ENCODE measurements at regions not wholly inside any gene's neighbourhood (a gene's known extent, or its start where the extent isn't known, plus 50 kb on each side); places are given as distances from the start of the nearest gene placed in this dataset.

DNA sequence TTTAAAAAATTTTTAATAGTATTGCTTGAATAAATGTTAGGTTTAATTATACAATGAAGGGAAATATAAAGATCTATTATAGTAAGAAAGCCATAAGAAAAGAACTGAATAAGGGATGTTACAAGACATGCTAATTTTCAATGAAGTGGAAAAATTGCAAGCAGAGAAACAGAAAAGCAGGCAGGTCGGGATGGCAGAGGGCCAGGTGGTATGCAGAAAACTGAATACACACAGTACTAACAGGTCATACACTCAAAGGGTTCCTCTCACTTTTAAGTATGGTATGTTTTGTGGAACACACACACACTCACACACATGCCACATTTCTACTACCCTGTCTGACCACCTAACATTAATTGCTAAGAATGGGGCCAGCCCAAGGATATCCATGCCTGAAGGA lies 76.7 kb upstream of the DTNA start:
- Histone ChIP-seq H3K9me3 (ENCODE audit: control insufficient read depth, insufficient read depth, low read length) (no peaks in the 10 kb centered on the region), H3K4me1 (ENCODE audit: control insufficient read depth, insufficient read depth, low read length) (no peaks in the 10 kb centered on the region), H3K36me3 (ENCODE audit: control insufficient read depth, insufficient read depth, low read length) (no peaks in the 10 kb centered on the region), H3K27ac (ENCODE audit: low read depth, low read length) (no peak overlapping the region), H3K27me3 (ENCODE audit: control insufficient read depth, insufficient read depth, low read length) (no peaks in the 10 kb centered on the region), H3K4me3 (ENCODE audit: low read depth, low read length) (no peak overlapping the region)
- no CpG with 5 or more reads among the region's 1 CpG for WGBS (ENCODE audit: insufficient coverage)
- DNase-seq (ENCODE audit: low read depth in 4 of 6, low spot score in 6 of 6), result no peak

DNA sequence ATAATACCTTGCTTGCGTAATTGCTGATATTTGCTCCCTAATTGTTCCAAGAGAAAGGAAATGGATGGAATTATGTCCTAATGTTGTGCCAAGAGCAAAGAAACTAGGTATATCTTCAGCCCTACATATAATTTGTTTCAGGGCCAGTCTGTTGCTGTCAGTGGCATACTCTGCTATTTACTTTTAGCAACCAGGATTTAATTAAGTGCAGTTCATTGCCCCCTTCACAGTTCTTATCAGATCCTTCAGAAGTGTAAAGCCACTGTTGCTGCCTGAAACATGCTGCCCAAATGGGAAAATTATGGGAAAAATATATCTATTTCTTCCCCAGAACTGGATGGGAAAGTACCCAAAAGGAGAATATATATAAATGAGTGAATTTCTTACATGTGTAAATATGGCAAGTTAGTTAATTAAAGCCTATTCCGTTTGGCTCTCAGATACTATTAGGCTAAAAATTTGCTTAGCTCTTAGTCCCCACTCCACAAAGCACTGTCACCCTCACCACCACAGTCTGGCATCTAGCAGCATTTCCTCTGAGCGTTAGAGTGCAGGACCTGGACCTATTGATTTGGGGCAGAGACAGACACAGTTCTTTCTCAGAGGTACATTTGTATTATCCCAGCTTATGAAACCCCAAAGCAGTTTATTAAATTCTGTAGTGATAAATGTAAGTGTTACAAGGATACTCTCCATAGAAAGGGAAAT lies 72.8 kb upstream of the DTNA start:
- Histone ChIP-seq H3K27me3 (ENCODE audit: control insufficient read depth, insufficient read depth, low read length) (no peaks in the 10 kb centered on the region), H3K4me1 (ENCODE audit: control insufficient read depth, insufficient read depth, low read length) (no peaks in the 10 kb centered on the region), H3K4me3 (ENCODE audit: low read depth, low read length) (no peak overlapping the region), H3K27ac (ENCODE audit: low read depth, low read length) (no peak overlapping the region), H3K36me3 (ENCODE audit: control insufficient read depth, insufficient read depth, low read length) (no peaks in the 10 kb centered on the region), H3K9me3 (ENCODE audit: control insufficient read depth, insufficient read depth, low read length) (no peaks in the 10 kb centered on the region)
- no peak for DNase-seq (ENCODE audit: low read depth in 4 of 6, low spot score in 6 of 6)
- WGBS (ENCODE audit: insufficient coverage), result 60% methylated on average over 1 of the region's 3 CpGs

DNA sequence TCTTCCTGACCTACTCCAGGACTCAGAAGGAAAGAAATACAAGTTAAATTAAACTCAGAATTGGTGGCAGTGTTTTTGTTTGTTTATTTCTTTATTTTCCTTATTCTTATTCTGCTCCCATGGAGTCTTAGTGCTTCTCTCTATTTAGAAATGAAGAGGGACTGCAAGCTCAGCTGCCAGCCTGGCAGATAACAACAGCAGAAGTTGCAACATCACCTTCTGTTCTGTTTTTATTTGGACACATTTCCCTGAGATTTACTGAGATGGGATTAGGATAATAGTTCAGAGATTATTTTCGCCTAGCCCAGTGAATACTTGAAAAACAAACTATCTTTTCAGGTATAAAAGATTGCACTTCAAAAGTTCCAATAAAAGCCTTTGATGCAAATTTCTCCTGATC lies 70.4 kb upstream of the DTNA start:
- Histone ChIP-seq H3K27ac (ENCODE audit: low read depth, low read length) (no peak overlapping the region), H3K4me1 (ENCODE audit: control insufficient read depth, insufficient read depth, low read length) (no peaks in the 10 kb centered on the region), H3K9me3 (ENCODE audit: control insufficient read depth, insufficient read depth, low read length) (no peaks in the 10 kb centered on the region), H3K27me3 (ENCODE audit: control insufficient read depth, insufficient read depth, low read length) (no peaks in the 10 kb centered on the region), H3K4me3 (ENCODE audit: low read depth, low read length) (no peak overlapping the region), H3K36me3 (ENCODE audit: control insufficient read depth, insufficient read depth, low read length) (no peaks in the 10 kb centered on the region)
- DNase-seq (ENCODE audit: low read depth in 4 of 6, low spot score in 6 of 6), result no peak
- no CpG with 5 or more reads among the region's 1 CpG for WGBS (ENCODE audit: insufficient coverage)

DNA sequence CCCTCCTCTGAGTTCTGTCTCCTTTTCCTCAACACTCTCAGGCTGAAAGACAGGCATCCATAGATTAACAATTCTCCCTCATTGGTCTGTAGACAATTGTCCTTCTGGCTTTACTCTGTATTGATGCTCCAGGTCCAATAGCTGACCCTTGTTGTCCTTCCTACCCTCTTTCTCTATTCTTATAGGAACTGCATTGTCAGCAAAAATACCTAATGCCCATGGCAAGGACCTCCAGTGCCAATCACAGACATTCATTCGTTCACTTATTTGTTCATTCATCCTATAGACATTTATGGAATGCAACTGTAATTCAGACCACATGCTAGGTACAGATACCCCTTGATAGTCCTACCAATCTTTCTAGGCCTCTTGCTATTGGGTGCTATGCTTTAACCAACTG lies 69.8 kb upstream of the DTNA start:
- Histone ChIP-seq H3K27ac (ENCODE audit: low read depth, low read length) (no peak overlapping the region), H3K4me3 (ENCODE audit: low read depth, low read length) (no peak overlapping the region), H3K36me3 (ENCODE audit: control insufficient read depth, insufficient read depth, low read length) (no peaks in the 10 kb centered on the region), H3K4me1 (ENCODE audit: control insufficient read depth, insufficient read depth, low read length) (no peaks in the 10 kb centered on the region), H3K9me3 (ENCODE audit: control insufficient read depth, insufficient read depth, low read length) (no peaks in the 10 kb centered on the region), H3K27me3 (ENCODE audit: control insufficient read depth, insufficient read depth, low read length) (no peaks in the 10 kb centered on the region)
- WGBS (ENCODE audit: insufficient coverage), result 87% methylated on average over 1 of the region's 1 CpG
- no peak for DNase-seq (ENCODE audit: low read depth in 4 of 6, low spot score in 6 of 6)

DNA sequence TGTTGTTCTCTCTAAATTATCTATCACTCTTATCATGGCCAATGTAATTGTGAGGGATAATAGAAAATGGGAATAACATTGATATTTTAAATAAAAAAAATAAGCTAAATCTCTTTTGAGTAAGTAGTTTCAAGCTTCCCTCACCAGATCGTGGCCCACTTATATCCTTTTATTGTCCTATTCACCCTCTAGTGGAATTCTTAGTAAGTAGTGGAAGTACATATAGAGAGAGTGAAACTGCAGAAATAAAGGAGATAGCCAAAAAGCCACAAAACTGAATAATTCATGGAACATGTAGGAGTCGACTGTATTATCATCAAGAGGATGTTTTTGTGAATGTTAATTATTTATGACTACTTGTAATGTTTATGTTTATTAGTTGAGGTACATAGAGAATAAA lies 66.1 kb upstream of the DTNA start:
- no CpG with 5 or more reads among the region's 2 CpGs for WGBS (ENCODE audit: insufficient coverage)

DNA sequence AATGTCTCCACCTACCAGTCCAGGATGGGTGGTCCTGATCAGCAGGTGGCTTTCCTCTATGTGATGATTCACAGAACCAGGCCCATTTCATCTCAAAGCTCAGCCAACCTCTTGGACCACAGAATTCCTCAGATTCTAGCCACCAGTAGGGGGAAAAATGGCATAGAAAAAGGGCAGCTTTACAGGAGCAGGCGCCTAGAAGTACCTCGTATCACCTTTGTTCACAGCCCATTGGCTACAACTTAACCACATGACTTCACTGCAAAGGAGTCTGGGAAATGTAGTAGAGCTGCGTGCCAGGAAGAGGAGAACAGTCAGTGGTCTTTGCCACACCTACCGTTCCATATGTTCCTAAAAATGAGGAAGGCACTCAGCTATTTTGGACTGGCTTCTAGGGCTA lies 62.8 kb upstream of the DTNA start:
- no CpG with 5 or more reads among the region's 4 CpGs for WGBS (ENCODE audit: insufficient coverage)
- no peak overlapping the region for H3K4me3 ChIP-seq (ENCODE audit: low read depth, low read length)
- H3K9me3 ChIP-seq (ENCODE audit: control insufficient read depth, insufficient read depth, low read length), result no peaks in the 10 kb centered on the region
- no peak for DNase-seq (ENCODE audit: low read depth in 4 of 6, low spot score in 6 of 6)
- H3K36me3 ChIP-seq (ENCODE audit: control insufficient read depth, insufficient read depth, low read length), result no peaks in the 10 kb centered on the region
- H3K27me3 ChIP-seq (ENCODE audit: control insufficient read depth, insufficient read depth, low read length), result no peaks in the 10 kb centered on the region
- H3K27ac ChIP-seq (ENCODE audit: low read depth, low read length), result no peak overlapping the region
- peaks cover 3% of the 10 kb centered on the region for H3K4me1 ChIP-seq (ENCODE audit: control insufficient read depth, insufficient read depth, low read length)

More for the DNA sequence above, 66.1 kb upstream of the DTNA start:
- Histone ChIP-seq H3K27me3 (ENCODE audit: control insufficient read depth, insufficient read depth, low read length) (no peaks in the 10 kb centered on the region), H3K27ac (ENCODE audit: low read depth, low read length) (peak overlapping the region; percentile 16), H3K36me3 (ENCODE audit: control insufficient read depth, insufficient read depth, low read length) (no peaks in the 10 kb centered on the region), H3K4me1 (ENCODE audit: control insufficient read depth, insufficient read depth, low read length) (no peaks in the 10 kb centered on the region), H3K4me3 (ENCODE audit: low read depth, low read length) (no peak overlapping the region), H3K9me3 (ENCODE audit: control insufficient read depth, insufficient read depth, low read length) (no peaks in the 10 kb centered on the region)
- DNase-seq (ENCODE audit: low read depth in 4 of 6, low spot score in 6 of 6), result peak in 2 of 6 donors; percentile 50 to 77

DNA sequence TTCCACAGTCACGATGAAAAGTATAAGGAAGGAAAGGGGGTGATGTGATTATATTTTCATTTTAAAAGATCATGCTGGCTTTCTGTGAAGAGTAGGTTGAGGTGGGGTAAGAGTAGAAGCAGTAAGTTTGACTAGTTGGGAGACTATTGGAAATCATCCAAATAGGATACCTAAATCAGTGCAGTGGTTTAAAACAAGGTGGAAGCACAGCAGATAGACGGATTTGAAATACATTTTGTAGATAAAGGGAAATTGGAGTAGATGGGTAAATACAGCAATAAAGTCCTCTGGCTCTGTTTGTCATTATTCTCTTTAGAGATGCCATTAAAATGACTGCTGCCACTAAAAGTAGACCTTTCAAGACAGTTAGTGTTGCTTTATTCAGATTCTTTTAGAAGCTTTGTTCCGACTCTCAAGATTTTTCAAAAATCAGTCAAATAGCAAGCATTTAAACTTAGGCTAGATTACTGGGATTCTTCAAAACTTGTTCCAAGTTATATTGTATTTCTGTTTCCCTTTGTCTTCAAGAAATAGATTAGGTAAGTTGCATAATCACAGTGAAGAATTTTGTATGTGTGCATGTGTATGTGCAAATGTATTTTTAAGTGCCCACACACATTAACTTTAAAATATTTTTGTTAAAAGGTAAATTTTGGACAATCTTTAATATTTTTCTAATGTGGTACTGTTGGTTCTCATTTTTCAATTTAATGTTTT lies 61.7 kb upstream of the DTNA start:
- Histone ChIP-seq H3K27me3 (ENCODE audit: control insufficient read depth, insufficient read depth, low read length) (no peaks in the 10 kb centered on the region), H3K4me1 (ENCODE audit: control insufficient read depth, insufficient read depth, low read length) (peaks cover 3% of the 10 kb centered on the region), H3K36me3 (ENCODE audit: control insufficient read depth, insufficient read depth, low read length) (no peaks in the 10 kb centered on the region), H3K4me3 (ENCODE audit: low read depth, low read length) (no peak overlapping the region), H3K27ac (ENCODE audit: low read depth, low read length) (no peak overlapping the region), H3K9me3 (ENCODE audit: control insufficient read depth, insufficient read depth, low read length) (no peaks in the 10 kb centered on the region)
- no peak for DNase-seq (ENCODE audit: low read depth in 4 of 6, low spot score in 6 of 6)
- 94% methylated on average over 2 of the region's 3 CpGs for WGBS (ENCODE audit: insufficient coverage)

DNA sequence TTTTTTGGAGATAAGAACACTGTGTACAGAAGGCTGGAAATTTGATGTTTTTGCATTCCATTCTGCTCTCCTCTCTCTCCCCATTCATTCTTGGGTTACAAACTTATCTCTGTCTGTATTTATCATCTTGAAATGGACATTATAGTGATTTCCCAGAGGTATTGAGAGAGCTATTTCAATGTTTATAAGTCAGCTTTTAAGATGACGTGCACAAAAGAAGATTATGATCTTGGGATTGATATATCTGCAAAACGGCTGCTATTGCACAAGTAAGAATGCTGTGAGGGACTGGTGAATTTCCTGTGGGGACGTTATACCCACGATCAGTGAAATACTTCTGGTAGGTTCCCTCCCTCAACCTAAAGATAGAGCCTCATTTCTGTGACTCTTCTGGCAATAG lies 61.0 kb upstream of the DTNA start:
- Histone ChIP-seq H3K4me1 (ENCODE audit: control insufficient read depth, insufficient read depth, low read length) (peaks cover 3% of the 10 kb centered on the region), H3K27ac (ENCODE audit: low read depth, low read length) (no peak overlapping the region)
- WGBS (ENCODE audit: insufficient coverage), result 71% methylated on average over 1 of the region's 4 CpGs

DNA sequence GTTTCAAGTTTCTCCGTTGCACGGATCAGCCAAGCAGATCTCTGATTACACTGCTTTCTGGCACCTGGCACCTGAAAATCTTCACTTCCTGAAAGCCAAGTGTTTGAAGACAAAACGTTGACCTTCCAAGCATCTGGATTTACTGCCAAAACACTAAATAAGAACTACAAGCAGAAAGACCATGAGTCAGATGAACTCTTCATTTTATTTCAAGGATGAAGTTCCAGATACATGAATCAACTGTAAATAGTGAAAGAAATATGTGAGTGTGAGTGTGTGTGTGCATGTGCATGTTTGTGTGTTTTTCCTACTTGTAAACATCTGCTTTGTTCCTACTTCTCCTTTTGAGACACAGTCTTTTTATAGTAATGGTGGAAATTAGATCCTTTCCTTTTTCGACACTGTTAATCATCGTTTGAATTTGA lies 60.0 kb upstream of the DTNA start:
- H3K27me3 ChIP-seq (ENCODE audit: control insufficient read depth, insufficient read depth, low read length), result no peaks in the 10 kb centered on the region
- no peak overlapping the region for H3K4me3 ChIP-seq (ENCODE audit: low read depth, low read length)
- H3K36me3 ChIP-seq (ENCODE audit: control insufficient read depth, insufficient read depth, low read length), result no peaks in the 10 kb centered on the region
- H3K27ac ChIP-seq (ENCODE audit: low read depth, low read length), result no peak overlapping the region
- H3K9me3 ChIP-seq (ENCODE audit: control insufficient read depth, insufficient read depth, low read length), result no peaks in the 10 kb centered on the region
- peaks cover 3% of the 10 kb centered on the region for H3K4me1 ChIP-seq (ENCODE audit: control insufficient read depth, insufficient read depth, low read length)
- DNase-seq (ENCODE audit: low read depth in 4 of 6, low spot score in 6 of 6), result no peak
- 70% methylated on average over 4 of the region's 5 CpGs for WGBS (ENCODE audit: insufficient coverage)

More for the DNA sequence above, 61.0 kb upstream of the DTNA start:
- no peaks in the 10 kb centered on the region for H3K27me3 ChIP-seq (ENCODE audit: control insufficient read depth, insufficient read depth, low read length)
- peak in 1 of 6 donors; percentile 39 for DNase-seq (ENCODE audit: low read depth in 4 of 6, low spot score in 6 of 6)
- H3K9me3 ChIP-seq (ENCODE audit: control insufficient read depth, insufficient read depth, low read length), result no peaks in the 10 kb centered on the region
- no peaks in the 10 kb centered on the region for H3K36me3 ChIP-seq (ENCODE audit: control insufficient read depth, insufficient read depth, low read length)
- H3K4me3 ChIP-seq (ENCODE audit: low read depth, low read length), result no peak overlapping the region
